ENCODE measurements at regions not wholly inside any gene's neighbourhood (a gene's known extent, or its start where the extent isn't known, plus 50 kb on each side); places are given as distances from the start of the nearest gene placed in this dataset.
"Not testable (repeated sequence)": the region's sequence is repeated elsewhere in the genome, so short reads cannot be mapped to it uniquely, and the experiment has no call there.

- ChIA-PET POLR2A (no interaction called here), CTCF (no interaction called here)
- no peak overlapping the region for H3K27ac ChIP-seq (ENCODE audit: low read depth in 2 of 2, low read length in 1 of 2)
- no peak for DNase-seq
- no peak overlapping the region for H2AFZ ChIP-seq (ENCODE audit: low read depth)
- no peaks in the 10 kb centered on the region for H3K9me3 ChIP-seq
- no peak overlapping the region for H3K4me2 ChIP-seq
- H3K27me3 ChIP-seq (ENCODE audit: insufficient read depth), result no peaks in the 10 kb centered on the region
- no peak overlapping the region for H3K9ac ChIP-seq
- no peaks in the 10 kb centered on the region for H4K20me1 ChIP-seq (ENCODE audit: insufficient read depth)
- no peak overlapping the region for H3K4me3 ChIP-seq (ENCODE audit: low read depth in 2 of 2, low read length in 1 of 2)
- no peaks in the 10 kb centered on the region for H3K79me2 ChIP-seq (ENCODE audit: insufficient read depth)
- H3K4me1 ChIP-seq (ENCODE audit: control insufficient read depth in 1 of 2, insufficient read depth in 2 of 2, low read depth in 1 of 2, low read length in 1 of 2), result no peaks in the 10 kb centered on the region; a peak in 1 of 4 replicates
- no peak for TF ChIP-seq RCOR1 (IDR thresholded peaks at IDR 0.05; ENCODE audit: low read length)
- TF ChIP-seq CTCF (IDR thresholded peaks at IDR 0.05), result no peak
- TF ChIP-seq POLR2AphosphoS5 (IDR thresholded peaks at IDR 0.05; ENCODE audit: low read depth, low read length), result no peak
- TF ChIP-seq GATA2 (CRISPR knock-in tag; IDR thresholded peaks at IDR 0.05), result no peak
- TF ChIP-seq TEAD4 (IDR thresholded peaks at IDR 0.05; ENCODE audit: borderline replicate concordance, insufficient read depth), result no peak
- TF ChIP-seq RFX5 (IDR thresholded peaks at IDR 0.05; ENCODE audit: low read length), result no peak
- TF ChIP-seq MXI1 (IDR thresholded peaks at IDR 0.05; ENCODE audit: low read depth, low read length), result no peak
- no peak for TF ChIP-seq EZH2phosphoT487 (IDR thresholded peaks at IDR 0.05; ENCODE audit: borderline replicate concordance, low read depth)
- TF ChIP-seq RAD21 (IDR thresholded peaks at IDR 0.05; ENCODE audit: low read length), result no peak
- no peak for TF ChIP-seq USF2 (IDR thresholded peaks at IDR 0.05; ENCODE audit: borderline replicate concordance, low read depth, low read length)
- no peak for TF ChIP-seq YY1 (IDR thresholded peaks at IDR 0.05; ENCODE audit: low read depth)
- no peak for TF ChIP-seq SIN3A (IDR thresholded peaks at IDR 0.05; ENCODE audit: borderline replicate concordance, low read depth, low read length)
- no peak for TF ChIP-seq GABPA (IDR thresholded peaks at IDR 0.05; ENCODE audit: low read depth)
- TF ChIP-seq REST (IDR thresholded peaks at IDR 0.05; ENCODE audit: low read depth, low read length), result no peak
- no peaks in the 10 kb centered on the region for H3K9me2 ChIP-seq
- no peaks in the 10 kb centered on the region for H3K36me3 ChIP-seq (replicated peaks in 1 of 2; ENCODE audit: control insufficient read depth in 1 of 2, insufficient read depth in 2 of 2, low read length in 1 of 2)
- no peaks in the 10 kb centered on the region for H3F3A ChIP-seq (replicated peaks; ENCODE audit: insufficient read depth)
Observed at GRCh38 chr14:66330916-66331315, 155.3 kb upstream of the CCDC196 start.

- H4K20me1 ChIP-seq (ENCODE audit: insufficient read depth); H3K9me2 ChIP-seq; H3K4me3 ChIP-seq (ENCODE audit: low read depth in 2 of 2, low read length in 1 of 2); POLR2A ChIA-PET; H3F3A ChIP-seq (replicated peaks; ENCODE audit: insufficient read depth); H2AFZ ChIP-seq (ENCODE audit: low read depth); H3K36me3 ChIP-seq (replicated peaks in 1 of 2; ENCODE audit: control insufficient read depth in 1 of 2, insufficient read depth in 2 of 2, low read length in 1 of 2); H3K79me2 ChIP-seq (ENCODE audit: insufficient read depth); H3K4me1 ChIP-seq (ENCODE audit: control insufficient read depth in 1 of 2, insufficient read depth in 2 of 2, low read depth in 1 of 2, low read length in 1 of 2); H3K9ac ChIP-seq; H3K27ac ChIP-seq (ENCODE audit: low read depth in 2 of 2, low read length in 1 of 2); H3K4me2 ChIP-seq; H3K27me3 ChIP-seq (ENCODE audit: insufficient read depth); H3K9me3 ChIP-seq; DNase-seq: not testable (repeated sequence)
- 20% methylated on average over 2 of the region's 3 CpGs for WGBS (ENCODE audit: low lambda C conversion rate)
- CTCF ChIA-PET, result interaction anchor here (0.8 to 1.3 kb wide), 2 partner anchors 14 to 27 kb away, joined by 3 to 4 read pairs; no protein-coding TSS in a partner anchor
Observed at GRCh38 chr14:66333293-66333692, 152.9 kb upstream of the CCDC196 start.

Data from SK-N-SH (cell line).